Thoracic aorta (tissue), 2 donors: ENCODE measurements at regions not wholly inside any gene's neighbourhood (a gene's known extent, or its start where the extent isn't known, plus 50 kb on each side); places are given as distances from the start of the nearest gene placed in this dataset.
"Not testable (repeated sequence)": the region's sequence is repeated elsewhere in the genome, so short reads cannot be mapped to it uniquely, and the experiment has no call there.

ENCODE experiments used
- ATAC-seq: fragments of 150-250 bp; one replicate; pipeline ENCODE4 v1.8.0; 2017; ENCODE audit warnings: low read depth; ENCODE audit not compliant: insufficient number of reproducible peaks, low FRiP score
- DNase-seq: peaks from one replicate; pipeline ENCODE4 v3.0.0-alpha.2; 2020; ENCODE audit warnings: low spot score
- H3K27ac ChIP-seq, 2 donors: fragments of 200-600 bp; sonication (generic); 1 replicate in 1 of 2; 2 replicates in 1 of 2; pipeline ENCODE4 v1.5.1; 2016; ENCODE audit warnings: mild to moderate bottlenecking in 2 of 2, moderate library complexity in 2 of 2
- H3K27me3 ChIP-seq: fragments of 200-600 bp; sonication (generic); replicated peaks from 2 replicates; pipeline ENCODE4 v1.6.0; 2016; ENCODE audit warnings: mild to moderate bottlenecking; ENCODE audit not compliant: insufficient read depth
- H3K36me3 ChIP-seq: fragments of 200-600 bp; sonication (generic); one replicate; pipeline ENCODE4 v1.5.1; 2016
- H3K4me1 ChIP-seq, 2 donors: fragments of 200-600 bp; sonication (generic); 1 replicate in 1 of 2; 2 replicates in 1 of 2; pipeline versions ENCODE4 v1.5.1 to v1.6.0; 2016; ENCODE audit warnings: low read depth in 2 of 2, mild to moderate bottlenecking in 1 of 2; ENCODE audit not compliant: control insufficient read depth in 1 of 2
- H3K4me3 ChIP-seq: fragments of 200-600 bp; sonication (generic); 2 replicates; pipeline ENCODE4 v1.5.1; 2016; ENCODE audit warnings: mild to moderate bottlenecking
- H3K9me3 ChIP-seq: fragments of 200-600 bp; sonication (generic); 2 replicates; pipeline ENCODE4 v1.5.1; 2016
- CTCF ChIP-seq: fragments of 200-600 bp; sonication (generic); IDR thresholded peaks from one replicate; pipeline ENCODE4 v1.5.1; 2019; ENCODE audit warnings: antibody characterized with exemption

- no peak for ATAC-seq
- no peak overlapping the region for H3K4me3 ChIP-seq
- no peaks in the 10 kb centered on the region for H3K36me3 ChIP-seq
- no peaks in the 10 kb centered on the region for H3K27me3 ChIP-seq
- peaks cover 8 to 21% of the 10 kb centered on the region in 2 donors for H3K4me1 ChIP-seq
- TF ChIP-seq CTCF, result no peak
- no peak overlapping the region for H3K27ac ChIP-seq
- no peak for DNase-seq
- no peaks in the 10 kb centered on the region for H3K9me3 ChIP-seq
Measured at GRCh38 chr10:91002656-91003055, 81.8 kb upstream of the ANKRD1 start.

- not testable (repeated sequence) for H3K4me3 ChIP-seq, DNase-seq, H3K27ac ChIP-seq, ATAC-seq, H3K9me3 ChIP-seq, H3K27me3 ChIP-seq, H3K36me3 ChIP-seq
- peaks cover 8 to 21% of the 10 kb centered on the region in 2 donors for H3K4me1 ChIP-seq
Measured at GRCh38 chr10:91003379-91003778, 82.5 kb upstream of the ANKRD1 start.

- H3K36me3 ChIP-seq, H3K27me3 ChIP-seq, H3K9me3 ChIP-seq, H3K4me3 ChIP-seq, ATAC-seq, DNase-seq, H3K27ac ChIP-seq: not testable (repeated sequence)
- H3K4me1 ChIP-seq, result peaks cover 8 to 32% of the 10 kb centered on the region in 2 donors
Measured at GRCh38 chr10:91005276-91005675, 84.4 kb upstream of the ANKRD1 start.

- H3K4me3 ChIP-seq, result no peak overlapping the region
- H3K27me3 ChIP-seq, result no peaks in the 10 kb centered on the region
- peaks cover 8 to 32% of the 10 kb centered on the region in 2 donors for H3K4me1 ChIP-seq
- peak overlapping the region; percentile 65 to 71 for H3K27ac ChIP-seq
- peak; percentile 90 for TF ChIP-seq CTCF
- DNase-seq (peak; percentile 18), ATAC-seq (no peak)
- H3K9me3 ChIP-seq, result no peaks in the 10 kb centered on the region
- H3K36me3 ChIP-seq, result no peaks in the 10 kb centered on the region
Measured at GRCh38 chr10:91006001-91006751, 85.3 kb upstream of the ANKRD1 start.

- TF ChIP-seq CTCF, result no peak
- Histone ChIP-seq H3K27ac (peak overlapping the region; percentile 40 to 71), H3K9me3 (no peaks in the 10 kb centered on the region), H3K4me1 (peaks cover 8 to 32% of the 10 kb centered on the region in 2 donors), H3K27me3 (no peaks in the 10 kb centered on the region), H3K4me3 (no peak overlapping the region), H3K36me3 (no peaks in the 10 kb centered on the region)
- DNase-seq (no peak), ATAC-seq (no peak)
Measured at GRCh38 chr10:91006752-91007346, 86.0 kb upstream of the ANKRD1 start.

- no peak for ATAC-seq
- DNase-seq, result no peak
- H3K27me3 ChIP-seq, result no peaks in the 10 kb centered on the region
- no peak overlapping the region for H3K27ac ChIP-seq
- H3K4me1 ChIP-seq, result peaks cover 8 to 32% of the 10 kb centered on the region in 2 donors
- H3K4me3 ChIP-seq, result no peak overlapping the region
- H3K36me3 ChIP-seq, result no peaks in the 10 kb centered on the region
- no peaks in the 10 kb centered on the region for H3K9me3 ChIP-seq
- TF ChIP-seq CTCF, result no peak
Measured at GRCh38 chr10:91007655-91008054, 86.8 kb upstream of the ANKRD1 start.
